ENCODE measurements at regions not wholly inside any gene's neighbourhood (a gene's known extent, or its start where the extent isn't known, plus 50 kb on each side); places are given as distances from the start of the nearest gene placed in this dataset.
"Not testable (repeated sequence)": the region's sequence is repeated elsewhere in the genome, so short reads cannot be mapped to it uniquely, and the experiment has no call there.

GRCh38 chr7:69228212-69228811 lies 370.0 kb upstream of the AUTS2 start:
- no peak for DNase-seq

GRCh38 chr7:69232445-69233376 lies 365.6 kb upstream of the AUTS2 start:
- no peak for DNase-seq

GRCh38 chr7:69237541-69237940 lies 360.7 kb upstream of the AUTS2 start:
- DNase-seq, result no peak

- no peak for DNase-seq
Observed at GRCh38 chr7:69243016-69243415, 355.3 kb upstream of the AUTS2 start.

- DNase-seq, result no peak
Observed at GRCh38 chr7:69244701-69245100, 353.6 kb upstream of the AUTS2 start.

GRCh38 chr7:69245646-69246045 lies 352.6 kb upstream of the AUTS2 start:
- no peak for DNase-seq

GRCh38 chr7:69246758-69247157 lies 351.5 kb upstream of the AUTS2 start:
- peak in 1 of 2 donors; percentile 28 for DNase-seq

GRCh38 chr7:69248382-69248828 lies 349.9 kb upstream of the AUTS2 start:
- not testable (repeated sequence) for DNase-seq

GRCh38 chr7:69250958-69251357 lies 347.3 kb upstream of the AUTS2 start:
- DNase-seq, result no peak

GRCh38 chr7:69254643-69255042 lies 343.6 kb upstream of the AUTS2 start:
- DNase-seq, result no peak

- peak; percentile 14 to 80 for DNase-seq
Observed at GRCh38 chr7:69256634-69257081, 341.6 kb upstream of the AUTS2 start.

GRCh38 chr7:69257592-69257991 lies 340.7 kb upstream of the AUTS2 start:
- DNase-seq, result no peak

GRCh38 chr7:69259445-69259844 lies 338.8 kb upstream of the AUTS2 start:
- DNase-seq, result no peak

GRCh38 chr7:69260023-69260422 lies 338.3 kb upstream of the AUTS2 start:
- no peak for DNase-seq

- no peak for DNase-seq
Observed at GRCh38 chr7:69263550-69263949, 334.7 kb upstream of the AUTS2 start.

GRCh38 chr7:69269806-69270205 lies 328.5 kb upstream of the AUTS2 start:
- DNase-seq, result no peak

- no peak for DNase-seq
Observed at GRCh38 chr7:69272101-69272500, 326.2 kb upstream of the AUTS2 start.

- DNase-seq, result no peak
Observed at GRCh38 chr7:69276011-69276729, 322.1 kb upstream of the AUTS2 start.

- DNase-seq, result no peak
Observed at GRCh38 chr7:69277366-69277765, 320.9 kb upstream of the AUTS2 start.

GRCh38 chr7:69282946-69283345 lies 315.3 kb upstream of the AUTS2 start:
- DNase-seq, result no peak

GRCh38 chr7:69283421-69283820 lies 314.9 kb upstream of the AUTS2 start:
- no peak for DNase-seq

- no peak for DNase-seq
Observed at GRCh38 chr7:69285854-69286253, 312.4 kb upstream of the AUTS2 start.

GRCh38 chr7:69295977-69296376 lies 302.3 kb upstream of the AUTS2 start:
- DNase-seq, result no peak

- DNase-seq, result no peak
Observed at GRCh38 chr7:69301253-69301652, 297.0 kb upstream of the AUTS2 start.
